NT2/D1 (cell line): ENCODE measurements at regions not wholly inside any gene's neighbourhood (a gene's known extent, or its start where the extent isn't known, plus 50 kb on each side); places are given as distances from the start of the nearest gene placed in this dataset.
"Not testable (repeated sequence)": the region's sequence is repeated elsewhere in the genome, so short reads cannot be mapped to it uniquely, and the experiment has no call there.

Experiments
- DNase-seq: peaks from one replicate; pipeline ENCODE4 v3.0.0-alpha.2; 2011; ENCODE audit warnings: low read depth, low spot score
- H3K27me3 ChIP-seq: 2 replicates; pipeline ENCODE4 v1.6.0; 2011; ENCODE audit warnings: mild to moderate bottlenecking; ENCODE audit not compliant: insufficient read length, insufficient read depth
- H3K36me3 ChIP-seq: 2 replicates; pipeline ENCODE4 v1.6.1; 2011; ENCODE audit warnings: mild to moderate bottlenecking, low read length, mixed read lengths; ENCODE audit not compliant: insufficient read depth, insufficient read length
- H3K4me1 ChIP-seq: 2 replicates; pipeline ENCODE4 v1.5.1; 2011; ENCODE audit not compliant: insufficient read depth, insufficient read length
- H3K4me3 ChIP-seq: 2 replicates; pipeline ENCODE4 v1.5.1; 2011; ENCODE audit warnings: low read depth; ENCODE audit not compliant: insufficient read length
- H3K9ac ChIP-seq: 2 replicates; pipeline ENCODE4 v1.6.0; 2011; ENCODE audit warnings: low read depth; ENCODE audit not compliant: insufficient read length
- H3K9me3 ChIP-seq: 2 replicates; pipeline ENCODE4 v1.5.1; 2011; ENCODE audit warnings: mild to moderate bottlenecking, low read length; ENCODE audit not compliant: insufficient read depth
- SUZ12 ChIP-seq: IDR thresholded peaks from 2 replicates; pipeline ENCODE4 v1.6.1; 2011; ENCODE audit not compliant: insufficient read length, insufficient read depth; ENCODE audit errors: extremely low read depth
- YY1 ChIP-seq: IDR thresholded peaks from 2 replicates; pipeline ENCODE4 v1.6.1; 2011; ENCODE audit not compliant: insufficient read length, insufficient read depth
- ZNF274 ChIP-seq: IDR thresholded peaks from 2 replicates; pipeline ENCODE4 v1.6.1; 2011; ENCODE audit warnings: mild to moderate bottlenecking, low read depth, low read length

DNA sequence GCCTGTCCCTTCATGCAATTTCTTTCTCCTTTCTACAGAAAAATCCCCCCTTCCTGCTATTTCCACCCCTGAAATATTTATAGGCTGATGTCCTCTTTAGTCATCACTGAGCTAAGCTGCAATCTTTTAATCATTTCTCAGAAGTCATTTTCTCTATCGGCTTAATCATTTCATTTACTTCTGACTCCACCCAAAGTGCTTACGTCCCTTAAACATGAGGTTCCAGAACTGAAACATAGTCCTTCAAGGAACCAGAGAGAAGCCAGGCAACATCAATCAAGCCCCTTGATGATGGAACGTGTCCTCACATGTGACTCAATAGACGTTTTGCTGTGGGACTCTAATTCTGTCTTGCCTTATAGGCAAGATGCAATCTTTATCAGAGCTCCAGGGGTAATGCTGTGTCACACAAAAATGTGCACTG is 148.7 kb upstream of the KRR1 start:
- no peaks in the 10 kb centered on the region for H3K36me3 ChIP-seq
- no peak overlapping the region for H3K9ac ChIP-seq
- no peak for TF ChIP-seq ZNF274
- TF ChIP-seq SUZ12, result no peak
- TF ChIP-seq YY1, result no peak
- no peaks in the 10 kb centered on the region for H3K9me3 ChIP-seq
- no peaks in the 10 kb centered on the region for H3K4me1 ChIP-seq
- H3K4me3 ChIP-seq, result no peak overlapping the region
- no peaks in the 10 kb centered on the region for H3K27me3 ChIP-seq
- no peak for DNase-seq

DNA sequence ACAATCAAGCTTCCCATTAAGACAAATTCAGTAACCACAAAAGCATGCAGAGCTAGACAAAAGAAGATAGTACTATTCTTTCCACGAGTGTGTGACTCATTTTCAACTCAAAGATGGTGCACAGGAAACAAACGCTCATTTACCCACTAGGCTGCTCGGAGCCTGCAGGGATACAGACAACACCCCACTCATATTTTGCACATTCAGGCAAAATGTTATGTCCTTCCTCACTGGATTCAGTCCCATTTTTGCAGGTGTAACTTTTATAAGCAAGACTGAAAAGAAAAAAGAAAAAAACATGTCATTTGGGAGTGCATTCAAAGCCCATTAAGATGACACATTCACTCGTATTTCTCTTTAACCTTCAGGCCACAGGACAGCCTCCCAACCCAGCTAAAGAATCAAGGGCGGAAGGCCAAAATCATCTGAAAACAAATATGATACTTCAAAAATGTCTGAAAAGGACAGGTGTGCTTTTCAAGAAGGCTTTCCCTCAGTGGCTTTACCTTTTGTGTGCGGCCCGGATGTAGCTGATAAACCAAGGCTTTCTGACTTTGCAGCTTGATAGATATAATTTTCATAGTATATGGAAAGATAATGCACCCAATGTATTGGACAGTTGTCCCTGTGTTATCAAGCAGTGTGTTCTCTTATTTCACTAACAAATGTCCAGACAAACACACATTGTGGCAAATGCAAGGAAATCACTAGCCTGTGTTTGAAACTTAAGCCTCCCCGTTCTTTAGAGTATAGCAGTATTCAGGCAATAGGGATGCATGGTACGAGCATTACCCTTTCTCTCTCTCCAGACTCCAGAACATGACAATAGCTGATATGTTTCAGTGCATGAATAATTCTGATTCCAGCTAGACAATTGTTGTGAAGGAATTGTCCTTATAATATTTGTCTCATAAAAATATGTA is 147.8 kb upstream of the KRR1 start:
- H3K9ac ChIP-seq, result no peak overlapping the region
- no peak overlapping the region for H3K4me3 ChIP-seq
- no peaks in the 10 kb centered on the region for H3K27me3 ChIP-seq
- no peaks in the 10 kb centered on the region for H3K36me3 ChIP-seq
- no peaks in the 10 kb centered on the region for H3K4me1 ChIP-seq
- DNase-seq, result no peak
- TF ChIP-seq YY1, result no peak
- TF ChIP-seq SUZ12, result no peak
- no peak for TF ChIP-seq ZNF274
- no peaks in the 10 kb centered on the region for H3K9me3 ChIP-seq

GRCh38 chr12:75658286-75658685 is 146.9 kb upstream of the KRR1 start:
- no peak overlapping the region for H3K9ac ChIP-seq
- no peaks in the 10 kb centered on the region for H3K36me3 ChIP-seq
- no peaks in the 10 kb centered on the region for H3K27me3 ChIP-seq
- no peak for TF ChIP-seq SUZ12
- no peak for TF ChIP-seq YY1
- no peak for TF ChIP-seq ZNF274
- no peaks in the 10 kb centered on the region for H3K9me3 ChIP-seq
- H3K4me3 ChIP-seq, result no peak overlapping the region
- H3K4me1 ChIP-seq, result no peaks in the 10 kb centered on the region
- DNase-seq, result no peak

GRCh38 chr12:75657831-75658230 is 146.4 kb upstream of the KRR1 start:
- Histone ChIP-seq H3K9ac (no peak overlapping the region), H3K4me3 (no peak overlapping the region), H3K36me3 (no peaks in the 10 kb centered on the region), H3K4me1 (no peaks in the 10 kb centered on the region), H3K9me3 (no peaks in the 10 kb centered on the region), H3K27me3 (no peaks in the 10 kb centered on the region)
- DNase-seq, result no peak
- TF ChIP-seq SUZ12, result no peak

- H3K36me3 ChIP-seq, H3K4me1 ChIP-seq, DNase-seq, H3K27me3 ChIP-seq, H3K9me3 ChIP-seq, H3K4me3 ChIP-seq, H3K9ac ChIP-seq: not testable (repeated sequence)
These were observed 145.9 kb upstream of the KRR1 start for GRCh38 chr12:75657354-75657753.

- no peak for DNase-seq
- H3K9ac ChIP-seq, result no peak overlapping the region
- no peaks in the 10 kb centered on the region for H3K36me3 ChIP-seq
- H3K9me3 ChIP-seq, result no peaks in the 10 kb centered on the region
- H3K4me1 ChIP-seq, result no peaks in the 10 kb centered on the region
- no peaks in the 10 kb centered on the region for H3K27me3 ChIP-seq
- no peak overlapping the region for H3K4me3 ChIP-seq
- no peak for TF ChIP-seq SUZ12
- TF ChIP-seq YY1, result no peak
- TF ChIP-seq ZNF274, result no peak
These were observed 145.2 kb upstream of the KRR1 start for GRCh38 chr12:75656648-75657047.

- H3K27me3 ChIP-seq, result no peaks in the 10 kb centered on the region
- TF ChIP-seq YY1 (no peak), SUZ12 (no peak), ZNF274 (no peak)
- no peaks in the 10 kb centered on the region for H3K4me1 ChIP-seq
- H3K9me3 ChIP-seq, result no peaks in the 10 kb centered on the region
- no peaks in the 10 kb centered on the region for H3K36me3 ChIP-seq
- no peak overlapping the region for H3K4me3 ChIP-seq
- no peak overlapping the region for H3K9ac ChIP-seq
- no peak for DNase-seq
These were observed 144.8 kb upstream of the KRR1 start for GRCh38 chr12:75656210-75656609.
